ENCODE measurements at regions not wholly inside any gene's neighbourhood (a gene's known extent, or its start where the extent isn't known, plus 50 kb on each side); places are given as distances from the start of the nearest gene placed in this dataset.

- no peak overlapping the region for H3K4me3 ChIP-seq (ENCODE audit: low read length)
- no peak for DNase-seq
- WGBS (ENCODE audit: insufficient coverage) = 86% methylated on average over 20 of the region's 20 CpGs
- no peaks in the 10 kb centered on the region for H3K27me3 ChIP-seq (ENCODE audit: control insufficient read depth, insufficient read depth, low read length)
- peaks cover 10% of the 10 kb centered on the region for H3K4me1 ChIP-seq (ENCODE audit: control insufficient read depth, insufficient read depth, low read length)
- no peaks in the 10 kb centered on the region for H3K36me3 ChIP-seq (ENCODE audit: control insufficient read depth, insufficient read depth, low read length)
- no peaks in the 10 kb centered on the region for H3K9me3 ChIP-seq (replicated peaks; ENCODE audit: control insufficient read depth, low read depth, low read length)
- no peak overlapping the region for H3K27ac ChIP-seq (ENCODE audit: low read length)
These were observed 86.7 kb upstream of the THBS2 start for GRCh38 chr6:169340395-169340794.

GRCh38 chr6:169339731-169340309, 86.2 kb upstream of the THBS2 start:
- no peak for DNase-seq
- H3K36me3 ChIP-seq (ENCODE audit: control insufficient read depth, insufficient read depth, low read length) = no peaks in the 10 kb centered on the region
- H3K27ac ChIP-seq (ENCODE audit: low read length) = no peak overlapping the region
- H3K4me3 ChIP-seq (ENCODE audit: low read length) = no peak overlapping the region
- peaks cover 10% of the 10 kb centered on the region for H3K4me1 ChIP-seq (ENCODE audit: control insufficient read depth, insufficient read depth, low read length)
- H3K27me3 ChIP-seq (ENCODE audit: control insufficient read depth, insufficient read depth, low read length) = no peaks in the 10 kb centered on the region
- 72% methylated on average over 2 of the region's 12 CpGs for WGBS (ENCODE audit: insufficient coverage)
- no peaks in the 10 kb centered on the region for H3K9me3 ChIP-seq (replicated peaks; ENCODE audit: control insufficient read depth, low read depth, low read length)

- Histone ChIP-seq H3K27me3 (ENCODE audit: control insufficient read depth, insufficient read depth, low read length) (no peaks in the 10 kb centered on the region), H3K36me3 (ENCODE audit: control insufficient read depth, insufficient read depth, low read length) (no peaks in the 10 kb centered on the region), H3K4me1 (ENCODE audit: control insufficient read depth, insufficient read depth, low read length) (peaks cover 8% of the 10 kb centered on the region), H3K9me3 (replicated peaks; ENCODE audit: control insufficient read depth, low read depth, low read length) (no peaks in the 10 kb centered on the region), H3K4me3 (ENCODE audit: low read length) (no peak overlapping the region), H3K27ac (ENCODE audit: low read length) (no peak overlapping the region)
- no peak for DNase-seq
- WGBS (ENCODE audit: insufficient coverage) = 79% methylated on average over 9 of the region's 9 CpGs
These were observed 85.4 kb upstream of the THBS2 start for GRCh38 chr6:169339025-169339424.

GRCh38 chr6:169337886-169338445, 84.3 kb upstream of the THBS2 start:
- no peak overlapping the region for H3K27ac ChIP-seq (ENCODE audit: low read length)
- peaks cover 4% of the 10 kb centered on the region for H3K4me1 ChIP-seq (ENCODE audit: control insufficient read depth, insufficient read depth, low read length)
- H3K4me3 ChIP-seq (ENCODE audit: low read length) = no peak overlapping the region
- WGBS (ENCODE audit: insufficient coverage) = 90% methylated on average over 9 of the region's 11 CpGs
- no peak for DNase-seq
- no peaks in the 10 kb centered on the region for H3K9me3 ChIP-seq (replicated peaks; ENCODE audit: control insufficient read depth, low read depth, low read length)
- no peaks in the 10 kb centered on the region for H3K36me3 ChIP-seq (ENCODE audit: control insufficient read depth, insufficient read depth, low read length)
- H3K27me3 ChIP-seq (ENCODE audit: control insufficient read depth, insufficient read depth, low read length) = no peaks in the 10 kb centered on the region

- Histone ChIP-seq H3K9me3 (replicated peaks; ENCODE audit: control insufficient read depth, low read depth, low read length) (no peaks in the 10 kb centered on the region), H3K27ac (ENCODE audit: low read length) (no peak overlapping the region), H3K27me3 (ENCODE audit: control insufficient read depth, insufficient read depth, low read length) (no peaks in the 10 kb centered on the region), H3K36me3 (ENCODE audit: control insufficient read depth, insufficient read depth, low read length) (no peaks in the 10 kb centered on the region), H3K4me3 (ENCODE audit: low read length) (no peak overlapping the region), H3K4me1 (ENCODE audit: control insufficient read depth, insufficient read depth, low read length) (no peaks in the 10 kb centered on the region)
- DNase-seq = no peak
- 100% methylated on average over 1 of the region's 4 CpGs for WGBS (ENCODE audit: insufficient coverage)
These were observed 81.7 kb upstream of the THBS2 start for GRCh38 chr6:169335301-169335700.

- 93% methylated on average over 5 of the region's 10 CpGs for WGBS (ENCODE audit: insufficient coverage)
- Histone ChIP-seq H3K27me3 (ENCODE audit: control insufficient read depth, insufficient read depth, low read length) (no peaks in the 10 kb centered on the region), H3K4me3 (ENCODE audit: low read length) (no peak overlapping the region), H3K36me3 (ENCODE audit: control insufficient read depth, insufficient read depth, low read length) (no peaks in the 10 kb centered on the region), H3K9me3 (replicated peaks; ENCODE audit: control insufficient read depth, low read depth, low read length) (no peaks in the 10 kb centered on the region), H3K27ac (ENCODE audit: low read length) (no peak overlapping the region), H3K4me1 (ENCODE audit: control insufficient read depth, insufficient read depth, low read length) (no peaks in the 10 kb centered on the region)
- DNase-seq = no peak
These were observed 78.6 kb upstream of the THBS2 start for GRCh38 chr6:169332250-169332649.

- WGBS (ENCODE audit: insufficient coverage) = 58% methylated on average over 4 of the region's 5 CpGs
These were observed 74.6 kb upstream of the THBS2 start for GRCh38 chr6:169328112-169328801.

GRCh38 chr6:169326067-169326799, 72.6 kb upstream of the THBS2 start:
- H3K27ac ChIP-seq (ENCODE audit: low read length) = no peak overlapping the region
- no peak overlapping the region for H3K4me3 ChIP-seq (ENCODE audit: low read length)
- no peaks in the 10 kb centered on the region for H3K27me3 ChIP-seq (ENCODE audit: control insufficient read depth, insufficient read depth, low read length)
- H3K9me3 ChIP-seq (replicated peaks; ENCODE audit: control insufficient read depth, low read depth, low read length) = no peaks in the 10 kb centered on the region
- H3K4me1 ChIP-seq (ENCODE audit: control insufficient read depth, insufficient read depth, low read length) = peaks cover 3% of the 10 kb centered on the region
- H3K36me3 ChIP-seq (ENCODE audit: control insufficient read depth, insufficient read depth, low read length) = no peaks in the 10 kb centered on the region
- over 99% methylated on average over 18 of the region's 27 CpGs for WGBS (ENCODE audit: insufficient coverage)
- no peak for DNase-seq

More at GRCh38 chr6:169328112-169328801, 74.6 kb upstream of the THBS2 start:
- H3K27ac ChIP-seq (ENCODE audit: low read length) = no peak overlapping the region
- peaks cover 3% of the 10 kb centered on the region for H3K4me1 ChIP-seq (ENCODE audit: control insufficient read depth, insufficient read depth, low read length)
- H3K4me3 ChIP-seq (ENCODE audit: low read length) = no peak overlapping the region
- H3K36me3 ChIP-seq (ENCODE audit: control insufficient read depth, insufficient read depth, low read length) = no peaks in the 10 kb centered on the region
- no peaks in the 10 kb centered on the region for H3K9me3 ChIP-seq (replicated peaks; ENCODE audit: control insufficient read depth, low read depth, low read length)
- H3K27me3 ChIP-seq (ENCODE audit: control insufficient read depth, insufficient read depth, low read length) = no peaks in the 10 kb centered on the region
- no peak for DNase-seq

GRCh38 chr6:169324656-169325459, 71.2 kb upstream of the THBS2 start:
- H3K27me3 ChIP-seq (ENCODE audit: control insufficient read depth, insufficient read depth, low read length) = no peaks in the 10 kb centered on the region
- H3K27ac ChIP-seq (ENCODE audit: low read length) = no peak overlapping the region
- 77% methylated on average over 6 of the region's 10 CpGs for WGBS (ENCODE audit: insufficient coverage)
- no peak for DNase-seq
- no peaks in the 10 kb centered on the region for H3K36me3 ChIP-seq (ENCODE audit: control insufficient read depth, insufficient read depth, low read length)
- no peak overlapping the region for H3K4me3 ChIP-seq (ENCODE audit: low read length)
- no peaks in the 10 kb centered on the region for H3K9me3 ChIP-seq (replicated peaks; ENCODE audit: control insufficient read depth, low read depth, low read length)
- H3K4me1 ChIP-seq (ENCODE audit: control insufficient read depth, insufficient read depth, low read length) = peaks cover 3% of the 10 kb centered on the region

Measured in muscle of leg (tissue), 3 donors.